ENCODE measurements at regions not wholly inside any gene's neighbourhood (a gene's known extent, or its start where the extent isn't known, plus 50 kb on each side); places are given as distances from the start of the nearest gene placed in this dataset.

- DNase-seq: no peak
Observed at GRCh38 chr9:86757382-86757720, 190.0 kb downstream of the GAS1 start.

- DNase-seq: no peak
Observed at GRCh38 chr9:86756576-86757381, 190.5 kb downstream of the GAS1 start.

GRCh38 chr9:86755561-86755941 is 191.8 kb downstream of the GAS1 start:
- no peak for DNase-seq

GRCh38 chr9:86754581-86755560 is 192.4 kb downstream of the GAS1 start:
- no peak for DNase-seq

GRCh38 chr9:86753836-86754235 is 193.5 kb downstream of the GAS1 start:
- no peak for DNase-seq

GRCh38 chr9:86752733-86753132 is 194.6 kb downstream of the GAS1 start:
- no peak for DNase-seq

- DNase-seq: no peak
Observed at GRCh38 chr9:86751956-86752355, 195.3 kb downstream of the GAS1 start.

- no peak for DNase-seq
Observed at GRCh38 chr9:86751207-86751606, 196.1 kb downstream of the GAS1 start.

GRCh38 chr9:86749894-86750255 is 197.4 kb downstream of the GAS1 start:
- no peak for DNase-seq

GRCh38 chr9:86749161-86749893 is 198.0 kb downstream of the GAS1 start:
- no peak for DNase-seq

- no peak for DNase-seq
Observed at GRCh38 chr9:86747711-86748110, 199.6 kb downstream of the GAS1 start.

- peak in 1 of 3 donors; percentile 15 for DNase-seq
Observed at GRCh38 chr9:86741311-86742208, 205.7 kb downstream of the GAS1 start.

- no peak for DNase-seq
Observed at GRCh38 chr9:86735772-86736458, 211.4 kb downstream of the GAS1 start.

GRCh38 chr9:86734771-86735170 is 212.5 kb downstream of the GAS1 start:
- no peak for DNase-seq

- DNase-seq: no peak
Observed at GRCh38 chr9:86733929-86734328, 213.4 kb downstream of the GAS1 start.

GRCh38 chr9:86732514-86733171 is 214.7 kb downstream of the GAS1 start:
- no peak for DNase-seq

GRCh38 chr9:86731511-86732063 is 215.7 kb downstream of the GAS1 start:
- DNase-seq: no peak

- DNase-seq: no peak
Observed at GRCh38 chr9:86730163-86730928, 217.0 kb downstream of the GAS1 start.

GRCh38 chr9:86724529-86724928 is 222.8 kb downstream of the GAS1 start:
- no peak for DNase-seq

- no peak for DNase-seq
Observed at GRCh38 chr9:86723346-86723745, 224.0 kb downstream of the GAS1 start.

Measured in suppressor macrophage treated with lipopolysaccharide for 1 hour (primary cell).